MM.1S (cell line): ENCODE measurements at regions not wholly inside any gene's neighbourhood (a gene's known extent, or its start where the extent isn't known, plus 50 kb on each side); places are given as distances from the start of the nearest gene placed in this dataset.

Experiments
- DNase-seq: peaks from one replicate; pipeline ENCODE4 v3.0.0-alpha.2; 2015
- H2AFZ ChIP-seq: fragments of 300-600 bp; sonication (generic); 2 replicates; pipeline ENCODE4 v1.6.0; 2016; ENCODE audit warnings: antibody characterized with exemption, low read length
- H3F3A ChIP-seq: fragments of 300-600 bp; sonication (generic); 2 replicates; pipeline ENCODE4 v1.6.1; 2016; ENCODE audit warnings: mild to moderate bottlenecking, antibody characterized with exemption, low read length, moderate library complexity, mixed read lengths; ENCODE audit not compliant: insufficient read depth
- H3K27ac ChIP-seq: fragments of 300-600 bp; sonication (generic); 2 replicates; pipeline ENCODE4 v1.5.1; 2016; ENCODE audit warnings: mild to moderate bottlenecking, low read length
- H3K27me3 ChIP-seq: fragments of 300-600 bp; sonication (generic); replicated peaks from 2 replicates; pipeline ENCODE4 v1.6.0; 2016; ENCODE audit warnings: low read length; ENCODE audit not compliant: insufficient read depth
- H3K36me3 ChIP-seq: fragments of 300-600 bp; sonication (generic); replicated peaks from 2 replicates; pipeline ENCODE4 v1.6.1; 2016; ENCODE audit warnings: mild to moderate bottlenecking, low read length, mixed read lengths; ENCODE audit not compliant: insufficient read depth
- H3K4me1 ChIP-seq: fragments of 300-600 bp; sonication (generic); 2 replicates; pipeline ENCODE4 v1.6.1; 2016; ENCODE audit warnings: low read length, mixed read lengths
- H3K4me2 ChIP-seq: fragments of 300-600 bp; sonication (generic); 2 replicates; pipeline ENCODE4 v1.6.0; 2016; ENCODE audit warnings: low read depth, low read length
- H3K4me3 ChIP-seq: fragments of 300-600 bp; sonication (generic); 2 replicates; pipeline ENCODE4 v1.5.1; 2016; ENCODE audit warnings: low read length, mixed read lengths
- H3K79me2 ChIP-seq: fragments of 300-600 bp; sonication (generic); 2 replicates; pipeline ENCODE4 v1.6.1; 2016; ENCODE audit warnings: mixed run types, low read length, mixed read lengths
- H3K9ac ChIP-seq: fragments of 300-600 bp; sonication (generic); 2 replicates; pipeline ENCODE4 v1.6.1; 2016; ENCODE audit warnings: low read length, mixed read lengths
- H3K9me2 ChIP-seq: fragments of 300-600 bp; sonication (generic); replicated peaks from 2 replicates; pipeline ENCODE4 v1.6.1; 2016; ENCODE audit warnings: mild to moderate bottlenecking, low read length, mixed read lengths; ENCODE audit not compliant: insufficient read depth
- H3K9me3 ChIP-seq: fragments of 300-600 bp; sonication (generic); replicated peaks from 2 replicates; pipeline ENCODE4 v1.6.1; 2016; ENCODE audit warnings: mild to moderate bottlenecking, low read length, mixed read lengths; ENCODE audit not compliant: insufficient read depth
- H4K20me1 ChIP-seq: fragments of 300-600 bp; sonication (generic); 2 replicates; pipeline ENCODE4 v1.6.1; 2016; ENCODE audit warnings: mild to moderate bottlenecking, low read length, moderate library complexity, mixed read lengths; ENCODE audit not compliant: insufficient read depth
- EZH2 ChIP-seq: fragments of 300-600 bp; sonication (generic); optimal IDR thresholded peaks from 2 replicates; pipeline ENCODE3; 2017; ENCODE audit warnings: low read depth, mild to moderate bottlenecking, antibody characterized with exemption, low read length, mixed read lengths
- EZH2phosphoT487 ChIP-seq: fragments of 300-600 bp; sonication (generic); IDR thresholded peaks from 2 replicates; pipeline ENCODE4 v1.6.1; 2018; ENCODE audit warnings: antibody characterized with exemption, low read length
- TF ChIP-seq, protein P1 (sequence below): fragments of 300-600 bp; sonication (generic); IDR thresholded peaks from 2 replicates; pipeline ENCODE4 v1.5.1; 2016; ENCODE audit warnings: antibody characterized with exemption, low read length, mixed read lengths

- H3K9me3 ChIP-seq = no peaks in the 10 kb centered on the region
- H3K27me3 ChIP-seq = no peaks in the 10 kb centered on the region
- no peak overlapping the region for H2AFZ ChIP-seq
- no peak for TF ChIP-seq EZH2
- TF ChIP-seq EZH2phosphoT487 = no peak
- TF ChIP-seq, protein P1, sequence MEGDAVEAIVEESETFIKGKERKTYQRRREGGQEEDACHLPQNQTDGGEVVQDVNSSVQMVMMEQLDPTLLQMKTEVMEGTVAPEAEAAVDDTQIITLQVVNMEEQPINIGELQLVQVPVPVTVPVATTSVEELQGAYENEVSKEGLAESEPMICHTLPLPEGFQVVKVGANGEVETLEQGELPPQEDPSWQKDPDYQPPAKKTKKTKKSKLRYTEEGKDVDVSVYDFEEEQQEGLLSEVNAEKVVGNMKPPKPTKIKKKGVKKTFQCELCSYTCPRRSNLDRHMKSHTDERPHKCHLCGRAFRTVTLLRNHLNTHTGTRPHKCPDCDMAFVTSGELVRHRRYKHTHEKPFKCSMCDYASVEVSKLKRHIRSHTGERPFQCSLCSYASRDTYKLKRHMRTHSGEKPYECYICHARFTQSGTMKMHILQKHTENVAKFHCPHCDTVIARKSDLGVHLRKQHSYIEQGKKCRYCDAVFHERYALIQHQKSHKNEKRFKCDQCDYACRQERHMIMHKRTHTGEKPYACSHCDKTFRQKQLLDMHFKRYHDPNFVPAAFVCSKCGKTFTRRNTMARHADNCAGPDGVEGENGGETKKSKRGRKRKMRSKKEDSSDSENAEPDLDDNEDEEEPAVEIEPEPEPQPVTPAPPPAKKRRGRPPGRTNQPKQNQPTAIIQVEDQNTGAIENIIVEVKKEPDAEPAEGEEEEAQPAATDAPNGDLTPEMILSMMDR = no peak
- H3K36me3 ChIP-seq = no peaks in the 10 kb centered on the region
- no peak for DNase-seq
- no peak overlapping the region for H3K4me2 ChIP-seq
- no peaks in the 10 kb centered on the region for H3K9me2 ChIP-seq
- H3K27ac ChIP-seq = no peak overlapping the region
- H4K20me1 ChIP-seq = no peaks in the 10 kb centered on the region
- no peaks in the 10 kb centered on the region for H3K79me2 ChIP-seq
- no peak overlapping the region for H3K9ac ChIP-seq
- peaks cover 4% of the 10 kb centered on the region; the same call in 1 of the 2 replicates for H3F3A ChIP-seq
- H3K4me3 ChIP-seq = no peak overlapping the region
- peaks cover 22% of the 10 kb centered on the region for H3K4me1 ChIP-seq
These were observed 267.8 kb downstream of the KCNRG start for GRCh38 chr13:50283017-50283416.

DNA sequence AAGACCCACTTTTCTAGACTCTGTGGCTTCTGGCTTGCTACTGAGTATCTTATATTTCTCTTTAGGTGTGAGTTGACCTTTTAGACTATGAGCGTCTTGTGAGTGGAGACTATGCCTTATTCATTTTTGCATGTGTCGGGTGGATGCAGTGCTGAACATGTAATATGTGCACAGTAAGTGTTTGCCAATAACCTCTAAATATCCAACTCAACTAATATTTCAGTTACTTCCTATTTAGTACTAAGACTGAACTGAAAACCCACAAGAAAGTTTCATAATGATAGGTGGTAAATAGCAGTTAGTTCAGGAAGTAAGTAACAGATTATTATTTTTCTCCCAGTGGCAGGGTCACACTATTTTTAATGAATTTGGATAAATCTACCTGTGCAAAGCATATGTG, 269.3 kb downstream of the KCNRG start:
- H2AFZ ChIP-seq = no peak overlapping the region
- H4K20me1 ChIP-seq = no peaks in the 10 kb centered on the region
- no peaks in the 10 kb centered on the region for H3K79me2 ChIP-seq
- peak overlapping the region; percentile 53 for H3K4me2 ChIP-seq
- no peak overlapping the region for H3K9ac ChIP-seq
- TF ChIP-seq, protein P1 = no peak
- TF ChIP-seq EZH2phosphoT487 (no peak), EZH2 (no peak)
- peak; percentile 45 for DNase-seq
- H3F3A ChIP-seq = peaks cover 4% of the 10 kb centered on the region; the same call in 1 of the 2 replicates
- H3K36me3 ChIP-seq = no peaks in the 10 kb centered on the region
- H3K4me3 ChIP-seq = no peak overlapping the region
- no peaks in the 10 kb centered on the region for H3K27me3 ChIP-seq
- H3K9me3 ChIP-seq = no peaks in the 10 kb centered on the region
- H3K9me2 ChIP-seq = no peaks in the 10 kb centered on the region
- H3K4me1 ChIP-seq = peaks cover 22% of the 10 kb centered on the region
- H3K27ac ChIP-seq = no peak overlapping the region

GRCh38 chr13:50285283-50285682, 270.0 kb downstream of the KCNRG start:
- H2AFZ ChIP-seq = no peak overlapping the region
- TF ChIP-seq EZH2 = no peak
- TF ChIP-seq, protein P1 = no peak
- no peak for TF ChIP-seq EZH2phosphoT487
- no peaks in the 10 kb centered on the region for H3K9me3 ChIP-seq
- H4K20me1 ChIP-seq = no peaks in the 10 kb centered on the region
- no peaks in the 10 kb centered on the region for H3K79me2 ChIP-seq
- H3K36me3 ChIP-seq = no peaks in the 10 kb centered on the region
- no peak overlapping the region for H3K27ac ChIP-seq
- H3K9me2 ChIP-seq = no peaks in the 10 kb centered on the region
- peak overlapping the region; percentile 53 for H3K4me2 ChIP-seq
- no peak for DNase-seq
- peaks cover 4% of the 10 kb centered on the region; the same call in 1 of the 2 replicates for H3F3A ChIP-seq
- H3K9ac ChIP-seq = no peak overlapping the region
- no peaks in the 10 kb centered on the region for H3K27me3 ChIP-seq
- H3K4me1 ChIP-seq = peaks cover 22% of the 10 kb centered on the region
- no peak overlapping the region for H3K4me3 ChIP-seq
